Right lobe of liver (tissue), 6 donors: ENCODE measurements at regions not wholly inside any gene's neighbourhood (a gene's known extent, or its start where the extent isn't known, plus 50 kb on each side); places are given as distances from the start of the nearest gene placed in this dataset.
"Not testable (repeated sequence)": the region's sequence is repeated elsewhere in the genome, so short reads cannot be mapped to it uniquely, and the experiment has no call there.

ENCODE experiments used
- ATAC-seq, 4 donors: fragments of 200-7000 bp; cut with Tn5 transposase; one replicate each; pipeline ENCODE4 v1.9.1; 2020; ENCODE audit warnings: mild to moderate bottlenecking in 4 of 4, moderate library complexity in 4 of 4
- DNase-seq, 3 donors: peaks; one replicate each; pipeline ENCODE4 v3.0.0-alpha.2; 2020
- H3K27ac ChIP-seq, 3 donors: fragments of 200-600 bp; one replicate each; pipeline ENCODE4 v1.8.0; 2022
- H3K27me3 ChIP-seq, 2 donors: fragments of 200-600 bp; one replicate each; pipeline ENCODE4 v1.8.0; 2022
- H3K36me3 ChIP-seq, 4 donors: fragments of 200-600 bp; sonication (generic) in 1 of 4; one replicate each; pipeline versions ENCODE4 v1.5.1 to v1.8.0; 2017 to 2022; ENCODE audit warnings: control low read depth in 1 of 4
- H3K4me1 ChIP-seq, 4 donors: fragments of 200-600 bp; sonication (generic) in 1 of 4; one replicate each; pipeline versions ENCODE4 v1.5.1 to v1.8.0; 2017 to 2022; ENCODE audit warnings: control low read depth in 1 of 4
- H3K4me3 ChIP-seq, 3 donors: fragments of 200-600 bp; one replicate each; pipeline ENCODE4 v1.8.0; 2022
- H3K9me3 ChIP-seq, 4 donors: fragments of 200-600 bp; sonication (generic) in 1 of 4; one replicate each; pipeline versions ENCODE4 v1.5.1 to v1.8.0; 2017 to 2022; ENCODE audit warnings: control low read depth in 1 of 4
- POLR2A ChIP-seq: fragments of 450-650 bp; IDR thresholded peaks from one replicate; pipeline ENCODE4 v1.6.1; 2017; ENCODE audit warnings: antibody characterized with exemption, mild to moderate bottlenecking
- WGBS: methylation state at CpG from one replicate; pipeline ENCODE4 v1.1.6; 2018; ENCODE audit warnings: low coverage, low lambda C conversion rate; ENCODE audit not compliant: insufficient coverage; ENCODE audit errors: missing lambda C conversion rate; 5-methylcytosine and 5-hydroxymethylcytosine counted together
- intact Hi-C, 2 donors: fragments of 100-400 bp; cut with DNase I; formaldehyde crosslinking; loops; one replicate each; pipeline versions ENCODE4 v1.11.2 to v1.14.1; 2022
- TF ChIP-seq, protein P1 (sequence below), 4 donors: fragments of 200-600 bp in 3 of 4; fragments of 450-650 bp in 1 of 4; IDR thresholded peaks; one replicate each; pipeline versions ENCODE4 v1.5.1 to v1.8.0; 2016 to 2022; ENCODE audit warnings: antibody characterized with exemption in 4 of 4, mild to moderate bottlenecking in 2 of 4
- donor health status: DM: no; HTN: yes; CAD: no.
- donor health status: DM: no; HTN: no; CAD: no.
- donor health status: DM: no; HTN: no; CAD: no.
- donor health status: DM: no; HTN: yes; CAD: no.
- donor health status: DM: no; HTN: yes; CAD: no.

DNA sequence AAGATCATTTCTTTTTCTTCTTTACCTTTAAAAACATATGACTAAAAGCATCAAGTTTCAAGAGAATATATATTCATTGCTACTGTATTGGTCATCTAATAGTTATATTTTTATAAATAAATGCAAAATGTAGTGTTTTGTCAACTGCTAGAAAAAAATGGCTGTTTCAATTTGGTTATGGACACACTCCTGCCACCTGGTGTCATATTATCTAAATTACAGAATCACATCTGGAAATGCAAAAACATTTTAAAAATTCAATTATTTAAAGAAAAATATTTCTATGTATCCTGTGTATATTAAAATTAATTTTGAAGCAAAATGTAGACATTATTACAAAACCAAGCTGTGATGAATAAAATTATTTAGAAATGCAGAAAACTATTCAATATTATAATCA, 329.4 kb upstream of the PCDH18 start:
- H3K27me3 ChIP-seq, result no peaks in the 10 kb centered on the region
- H3K4me3 ChIP-seq, result no peak overlapping the region
- no peaks in the 10 kb centered on the region for H3K36me3 ChIP-seq
- DNase-seq, result no peak
- no peak overlapping the region for H3K27ac ChIP-seq
- H3K9me3 ChIP-seq, result no peaks in the 10 kb centered on the region
- H3K4me1 ChIP-seq, result no peaks in the 10 kb centered on the region
- no peak for ATAC-seq
- TF ChIP-seq POLR2A, result no peak
- TF ChIP-seq, protein P1, sequence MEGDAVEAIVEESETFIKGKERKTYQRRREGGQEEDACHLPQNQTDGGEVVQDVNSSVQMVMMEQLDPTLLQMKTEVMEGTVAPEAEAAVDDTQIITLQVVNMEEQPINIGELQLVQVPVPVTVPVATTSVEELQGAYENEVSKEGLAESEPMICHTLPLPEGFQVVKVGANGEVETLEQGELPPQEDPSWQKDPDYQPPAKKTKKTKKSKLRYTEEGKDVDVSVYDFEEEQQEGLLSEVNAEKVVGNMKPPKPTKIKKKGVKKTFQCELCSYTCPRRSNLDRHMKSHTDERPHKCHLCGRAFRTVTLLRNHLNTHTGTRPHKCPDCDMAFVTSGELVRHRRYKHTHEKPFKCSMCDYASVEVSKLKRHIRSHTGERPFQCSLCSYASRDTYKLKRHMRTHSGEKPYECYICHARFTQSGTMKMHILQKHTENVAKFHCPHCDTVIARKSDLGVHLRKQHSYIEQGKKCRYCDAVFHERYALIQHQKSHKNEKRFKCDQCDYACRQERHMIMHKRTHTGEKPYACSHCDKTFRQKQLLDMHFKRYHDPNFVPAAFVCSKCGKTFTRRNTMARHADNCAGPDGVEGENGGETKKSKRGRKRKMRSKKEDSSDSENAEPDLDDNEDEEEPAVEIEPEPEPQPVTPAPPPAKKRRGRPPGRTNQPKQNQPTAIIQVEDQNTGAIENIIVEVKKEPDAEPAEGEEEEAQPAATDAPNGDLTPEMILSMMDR (IDR thresholded peaks at IDR 0.05), result peak; percentile 32 to 56 (median 45)
- intact Hi-C loops, result no loop called here

- ATAC-seq, result no peak
- Histone ChIP-seq H3K27me3 (no peaks in the 10 kb centered on the region), H3K27ac (no peak overlapping the region), H3K36me3 (no peaks in the 10 kb centered on the region), H3K4me1 (no peaks in the 10 kb centered on the region), H3K9me3 (no peaks in the 10 kb centered on the region), H3K4me3 (no peak overlapping the region)
- WGBS, result 67% methylated on average over 1 of the region's 29 CpGs
- intact Hi-C loops, result no loop called here
- DNase-seq, result no peak
- TF ChIP-seq, protein P1 (IDR thresholded peaks at IDR 0.05), result no peak
- no peak for TF ChIP-seq POLR2A
Observed at GRCh38 chr4:137853424-137853823, 321.1 kb upstream of the PCDH18 start.

DNA sequence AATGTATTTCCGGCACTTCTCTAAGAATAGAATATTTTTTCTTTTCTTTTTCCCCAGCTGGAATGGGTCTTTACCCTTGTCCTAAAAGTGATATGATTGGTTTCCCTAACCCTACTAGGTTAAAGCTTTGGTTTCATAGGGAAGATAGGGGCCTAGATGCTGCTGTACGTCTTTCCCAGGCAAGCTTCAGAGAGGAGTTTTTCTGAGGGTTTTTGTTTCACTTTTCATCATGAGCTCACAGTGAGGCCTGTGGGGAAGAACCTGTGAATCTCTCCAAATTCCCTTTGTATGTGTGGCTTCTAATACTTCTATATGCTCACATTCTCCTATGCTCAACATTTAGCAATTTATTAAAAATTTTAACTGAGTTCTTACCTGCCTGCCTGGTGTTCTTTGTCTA, 320.0 kb upstream of the PCDH18 start:
- Histone ChIP-seq H3K9me3 (no peaks in the 10 kb centered on the region), H3K27ac (no peak overlapping the region), H3K4me1 (no peaks in the 10 kb centered on the region), H3K4me3 (no peak overlapping the region), H3K27me3 (no peaks in the 10 kb centered on the region), H3K36me3 (no peaks in the 10 kb centered on the region)
- whole genome bisulfite sequencing, result 92% methylated on average over 2 of the region's 2 CpGs
- TF ChIP-seq POLR2A, result no peak
- TF ChIP-seq, protein P1 (IDR thresholded peaks at IDR 0.05), result no peak
- no peak for DNase-seq
- ATAC-seq, result no peak
- intact Hi-C loops, result no loop called here

- Histone ChIP-seq H3K27me3 (no peaks in the 10 kb centered on the region), H3K4me3 (no peak overlapping the region), H3K9me3 (no peaks in the 10 kb centered on the region), H3K4me1 (no peaks in the 10 kb centered on the region), H3K36me3 (no peaks in the 10 kb centered on the region), H3K27ac (no peak overlapping the region)
- DNase-seq (no peak), ATAC-seq (no peak)
- intact Hi-C loops, result no loop called here
- WGBS, result 42% methylated on average over 2 of the region's 2 CpGs
- TF ChIP-seq, protein P1 (IDR thresholded peaks at IDR 0.05), result no peak
- no peak for TF ChIP-seq POLR2A
Observed at GRCh38 chr4:137851435-137851834, 319.1 kb upstream of the PCDH18 start.

DNA sequence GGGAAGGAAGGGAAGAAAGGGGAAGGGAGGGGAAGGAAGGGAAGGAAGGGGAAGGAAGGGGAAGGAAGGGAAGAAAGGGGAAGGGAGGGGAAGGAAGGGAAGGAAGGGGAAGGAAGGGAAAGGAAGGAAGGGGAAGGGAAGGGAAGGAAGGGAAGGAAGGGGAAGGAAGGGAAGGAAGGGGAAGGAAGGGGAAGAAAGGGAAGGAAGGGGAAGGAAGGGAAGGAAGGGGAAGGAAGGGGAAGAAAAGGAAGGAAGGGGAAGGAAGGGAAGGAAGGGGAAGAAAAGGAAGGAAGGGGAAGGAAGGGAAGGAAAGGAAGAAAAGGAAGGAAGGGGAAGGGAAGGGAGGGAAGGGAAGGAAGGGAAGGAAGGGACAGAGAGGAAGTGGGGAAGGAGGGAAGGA, 295.7 kb upstream of the PCDH18 start:
- H3K4me3 ChIP-seq, H3K27me3 ChIP-seq, H3K4me1 ChIP-seq, H3K9me3 ChIP-seq, ATAC-seq, H3K27ac ChIP-seq, DNase-seq, H3K36me3 ChIP-seq, intact Hi-C loops: not testable (repeated sequence)
